Right ventricle myocardium inferior (tissue), 1 donor: ENCODE measurements at regions not wholly inside any gene's neighbourhood (a gene's known extent, or its start where the extent isn't known, plus 50 kb on each side); places are given as distances from the start of the nearest gene placed in this dataset.

Source experiments
- ATAC-seq: fragments of 200-7000 bp; cut with Tn5 transposase; one replicate; pipeline ENCODE4 v1.9.1; 2020; ENCODE audit warnings: mild to moderate bottlenecking, moderate library complexity
- DNase-seq: peaks from one replicate; pipeline ENCODE4 v3.0.0; 2021; ENCODE audit errors: missing footprints
- intact Hi-C: fragments of 100-400 bp; cut with DNase I; formaldehyde crosslinking; loops from one replicate; pipeline ENCODE4 v1.11.0; 2022
- donor health status: DM: no; HTN: yes; CAD: no; lungs with severe emphysema.

DNA sequence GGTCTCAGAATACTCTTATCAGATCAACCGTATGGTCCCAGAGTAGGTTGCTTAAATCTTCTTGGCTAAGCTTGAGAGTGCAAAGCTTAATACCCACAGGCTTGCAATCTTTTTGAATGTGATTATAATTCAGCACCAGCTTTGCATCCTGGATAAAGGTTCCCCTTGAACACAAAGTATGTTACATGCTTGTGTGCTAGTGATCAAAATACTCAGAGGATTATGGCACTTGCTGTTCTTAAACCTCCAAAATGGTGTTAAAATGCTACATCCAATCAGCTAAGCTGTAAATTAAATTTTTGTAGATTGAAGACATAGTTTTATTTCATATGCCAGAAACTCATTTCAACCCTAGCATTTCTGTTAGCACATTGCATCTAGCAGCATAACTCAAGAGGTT lies 812.2 kb upstream of the TENM3 start:
- DNase-seq (no peak), ATAC-seq (no peak)
- intact Hi-C loops, result no loop called here

- intact Hi-C loops, result no loop called here
- ATAC-seq, result no peak
- DNase-seq, result no peak
These were observed 811.5 kb upstream of the TENM3 start for GRCh38 chr4:181431661-181432060.

- intact Hi-C loops, result no loop called here
- no peak for ATAC-seq
- DNase-seq, result peak; percentile 40
These were observed 810.9 kb upstream of the TENM3 start for GRCh38 chr4:181432335-181432734.

DNA sequence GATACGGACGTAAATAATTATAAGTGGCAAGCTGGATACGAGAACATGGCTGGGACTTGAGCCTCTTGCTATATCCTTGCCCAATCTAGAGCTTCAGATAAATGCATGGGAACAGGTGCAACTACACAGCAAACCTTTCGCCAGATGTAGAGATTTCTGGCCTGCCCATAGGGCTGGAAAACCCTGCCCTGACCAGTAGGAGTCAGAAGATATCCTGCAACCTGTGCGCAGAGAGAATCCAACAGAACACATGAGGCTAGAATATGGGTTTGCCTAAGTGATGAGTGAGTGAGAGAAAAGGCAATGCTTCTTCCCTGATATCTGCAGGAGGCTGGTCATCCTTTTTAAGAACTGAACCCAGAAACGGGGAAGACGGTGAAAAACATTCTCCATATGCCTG lies 805.3 kb upstream of the TENM3 start:
- DNase-seq, result no peak
- ATAC-seq, result no peak
- intact Hi-C loops, result no loop called here

- DNase-seq (no peak), ATAC-seq (no peak)
- intact Hi-C loops, result no loop called here
These were observed 804.6 kb upstream of the TENM3 start for GRCh38 chr4:181438641-181439040.

- intact Hi-C loops, result no loop called here
- DNase-seq (no peak), ATAC-seq (no peak)
These were observed 800.2 kb upstream of the TENM3 start for GRCh38 chr4:181443021-181443420.

DNA sequence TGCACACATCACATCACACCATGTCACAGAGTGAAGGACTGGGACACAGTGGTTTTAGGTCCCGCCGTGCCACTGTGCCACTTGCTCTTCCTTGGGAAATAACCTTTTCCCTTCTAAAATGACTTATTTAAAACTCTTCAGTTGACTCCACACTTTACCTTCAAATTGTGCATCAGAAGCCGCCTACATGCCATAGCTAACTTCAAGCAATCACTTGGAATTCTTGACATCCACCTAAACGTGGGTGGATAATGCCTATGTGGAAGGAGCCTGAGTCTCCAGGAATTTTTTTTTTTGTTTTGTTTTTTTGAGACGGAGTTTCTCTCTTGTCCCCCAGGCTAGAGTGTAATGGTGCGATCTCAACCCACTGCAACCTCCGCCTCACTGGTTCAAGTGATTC lies 777.4 kb upstream of the TENM3 start:
- ATAC-seq (no peak), DNase-seq (no peak)
- intact Hi-C loops, result no loop called here

GRCh38 chr4:181468451-181468850 lies 774.8 kb upstream of the TENM3 start:
- intact Hi-C loops, result no loop called here
- no peak for ATAC-seq
- no peak for DNase-seq

- DNase-seq (no peak), ATAC-seq (no peak)
- intact Hi-C loops, result no loop called here
These were observed 772.9 kb upstream of the TENM3 start for GRCh38 chr4:181470306-181470705.

DNA sequence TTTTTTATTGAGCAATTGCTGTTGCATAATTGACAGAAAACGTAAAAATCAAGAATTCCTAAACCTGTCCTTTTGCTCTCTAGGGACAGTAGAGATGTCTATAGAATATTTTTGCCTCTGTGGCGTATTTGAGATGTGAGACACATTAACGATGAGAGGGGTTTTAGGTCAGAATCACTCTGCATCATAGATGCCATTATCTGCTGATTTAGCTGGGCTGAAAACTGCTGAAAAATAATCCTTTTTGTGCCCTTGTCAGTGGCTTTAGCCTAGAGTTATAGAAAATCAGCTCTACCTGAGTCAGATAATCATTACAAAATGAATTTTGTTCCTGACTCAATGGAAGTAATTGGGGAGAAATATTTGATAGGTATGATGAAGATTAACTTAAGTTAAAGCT lies 767.8 kb upstream of the TENM3 start:
- intact Hi-C loops, result no loop called here
- DNase-seq (no peak), ATAC-seq (no peak)

DNA sequence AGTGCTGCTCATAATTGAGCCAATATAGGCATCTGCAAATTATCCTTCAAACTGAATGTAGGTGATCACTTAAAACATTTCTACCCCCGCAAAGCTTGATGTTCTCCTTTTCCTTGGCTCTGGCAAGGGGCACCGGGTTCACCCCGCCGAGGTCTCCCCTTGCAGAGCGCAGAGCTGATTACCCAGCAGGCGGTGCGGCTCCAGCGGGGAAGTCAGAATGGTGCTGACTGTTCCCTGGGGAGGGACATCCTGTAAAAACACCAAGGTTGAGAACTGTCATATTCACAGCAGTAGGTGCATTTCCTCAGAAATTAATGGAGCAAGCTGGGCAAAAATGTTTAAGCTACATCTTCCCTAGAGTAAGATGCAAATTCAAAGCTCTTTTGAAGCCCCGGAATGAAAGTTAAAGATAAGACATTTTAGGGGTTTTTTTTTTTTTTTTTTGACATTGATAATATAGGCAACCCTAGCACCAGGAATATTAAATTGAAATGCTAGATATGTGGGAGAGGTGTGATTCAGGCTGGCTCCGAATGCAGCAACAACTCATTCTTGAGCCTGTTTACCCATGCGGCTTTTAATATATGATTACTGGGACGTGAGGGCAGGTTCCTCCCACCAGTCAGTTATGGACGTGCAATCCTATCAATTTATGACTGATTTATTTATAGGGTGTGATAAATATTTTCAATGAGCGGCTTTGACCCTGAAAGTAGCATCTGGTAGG lies 767.3 kb upstream of the TENM3 start:
- intact Hi-C loops, result no loop called here
- ATAC-seq (no peak), DNase-seq (no peak)

DNA sequence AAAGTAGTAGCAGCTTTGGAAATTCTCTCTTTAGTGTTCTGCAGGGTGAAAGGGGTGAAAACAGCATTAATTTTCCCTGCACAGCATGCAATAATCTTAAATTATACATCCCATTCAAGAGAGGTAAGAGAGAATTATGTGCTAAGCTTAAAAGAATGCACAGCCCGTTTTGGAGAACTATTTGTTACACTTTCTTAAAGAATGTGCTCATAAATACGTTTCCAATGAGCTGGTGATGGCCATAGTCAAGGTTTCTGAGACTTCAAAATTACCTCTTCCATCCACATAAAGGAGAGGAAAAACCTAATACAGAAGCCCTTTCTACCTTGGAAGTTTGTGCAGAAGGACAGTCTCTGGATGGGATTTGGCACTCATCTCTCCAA lies 766.7 kb upstream of the TENM3 start:
- no peak for DNase-seq
- ATAC-seq, result no peak
- intact Hi-C loops, result no loop called here

GRCh38 chr4:181477591-181477990 lies 765.6 kb upstream of the TENM3 start:
- DNase-seq, result no peak

DNA sequence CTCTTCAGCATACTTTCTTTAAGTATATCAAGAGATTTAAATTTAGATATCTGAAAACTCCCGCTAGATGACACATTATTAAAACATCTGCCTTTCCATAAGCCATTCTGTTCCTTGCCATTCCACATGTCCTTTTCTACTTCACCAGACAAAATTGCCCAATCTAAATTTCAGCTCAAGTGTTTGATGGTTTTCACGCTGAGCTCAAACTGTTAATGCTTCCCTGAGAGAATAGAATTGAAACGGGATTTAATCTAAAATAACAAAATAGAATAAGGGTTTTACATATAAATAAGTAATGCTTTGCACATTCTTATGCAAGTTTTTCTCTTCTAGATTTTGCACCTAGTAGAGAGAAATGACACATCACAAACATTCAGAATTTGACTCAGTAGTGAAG lies 764.5 kb upstream of the TENM3 start:
- intact Hi-C loops, result no loop called here
- ATAC-seq, result no peak
- no peak for DNase-seq

More at GRCh38 chr4:181477591-181477990, 765.6 kb upstream of the TENM3 start:
- ATAC-seq, result no peak
- intact Hi-C loops, result no loop called here

DNA sequence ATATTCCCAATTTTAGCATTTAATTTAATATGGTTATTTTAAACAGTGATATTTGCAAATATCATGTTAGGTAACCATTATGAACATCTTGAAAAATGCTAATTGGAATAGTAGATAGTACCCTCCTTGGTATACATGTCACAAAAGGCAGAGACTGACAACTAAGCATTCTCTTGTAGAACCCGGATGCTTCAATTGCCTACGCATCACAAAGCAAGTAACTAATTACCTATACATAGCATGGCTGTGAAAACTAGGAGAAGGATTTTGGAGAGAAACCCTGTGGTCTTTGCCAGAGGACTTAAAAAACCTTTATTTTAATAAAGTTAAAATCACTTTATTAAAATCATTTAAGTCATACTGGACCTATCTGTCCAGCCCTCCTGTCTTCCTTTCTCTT lies 764.1 kb upstream of the TENM3 start:
- DNase-seq (no peak), ATAC-seq (no peak)
- intact Hi-C loops, result no loop called here

DNA sequence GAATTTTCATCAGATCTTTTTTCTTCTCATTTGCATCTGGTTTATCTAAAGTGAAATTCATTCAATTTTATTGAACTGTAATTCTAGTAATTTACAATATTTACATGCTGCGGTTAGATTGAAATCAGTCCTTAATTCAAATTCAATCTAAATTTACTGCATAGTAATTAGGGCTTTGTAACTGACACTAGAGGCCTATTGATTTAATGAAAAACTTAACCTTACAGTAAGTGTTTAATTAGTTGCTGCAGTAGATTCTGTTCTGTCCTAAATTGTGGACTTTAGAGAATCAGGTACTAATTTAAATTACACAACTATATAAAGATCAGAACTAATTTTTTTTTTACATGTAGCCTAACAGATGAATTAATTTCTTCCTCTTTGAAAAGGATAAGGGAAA lies 758.8 kb upstream of the TENM3 start:
- ATAC-seq, result no peak
- no peak for DNase-seq
- intact Hi-C loops, result no loop called here

GRCh38 chr4:181488926-181489325 lies 754.3 kb upstream of the TENM3 start:
- no peak for ATAC-seq
- DNase-seq, result no peak
- intact Hi-C loops, result no loop called here

- DNase-seq (no peak), ATAC-seq (no peak)
- intact Hi-C loops, result no loop called here
These were observed 745.1 kb upstream of the TENM3 start for GRCh38 chr4:181498148-181498547.

GRCh38 chr4:181502611-181503010 lies 740.6 kb upstream of the TENM3 start:
- ATAC-seq (no peak), DNase-seq (no peak)
- intact Hi-C loops, result no loop called here

GRCh38 chr4:181503687-181504390 lies 739.4 kb upstream of the TENM3 start:
- intact Hi-C loops, result no loop called here
- DNase-seq (no peak), ATAC-seq (no peak)

DNA sequence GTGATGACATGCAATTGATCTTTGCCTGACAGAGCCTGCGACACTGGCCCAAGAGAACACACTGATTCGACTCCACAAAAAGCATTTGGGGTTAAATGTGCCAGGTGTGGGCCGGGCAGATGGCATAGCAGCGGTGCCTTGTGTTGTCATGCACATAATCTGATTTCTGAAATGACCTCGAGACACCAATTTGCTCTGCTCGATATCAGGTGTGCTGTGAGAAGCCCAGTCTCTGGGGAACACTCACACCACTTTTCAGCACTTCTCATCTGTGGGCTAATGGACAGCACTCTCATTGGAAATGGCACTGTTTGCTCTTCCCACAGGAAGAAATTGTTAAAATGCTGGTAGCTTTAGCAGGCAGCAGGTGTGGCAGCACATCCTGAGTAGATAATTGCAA lies 738.3 kb upstream of the TENM3 start:
- intact Hi-C loops, result no loop called here
- ATAC-seq, result no peak
- no peak for DNase-seq
